ENCODE measurements at regions not wholly inside any gene's neighbourhood (a gene's known extent, or its start where the extent isn't known, plus 50 kb on each side); places are given as distances from the start of the nearest gene placed in this dataset.

- no peak overlapping the region for H3K4me3 ChIP-seq (ENCODE audit: insufficient read length, low read depth)
- H3K36me3 ChIP-seq (ENCODE audit: insufficient read depth, insufficient read length, low read length) = no peaks in the 10 kb centered on the region
- TF ChIP-seq YY1 (IDR thresholded peaks at IDR 0.05; ENCODE audit: insufficient read depth, insufficient read length) = no peak
- TF ChIP-seq SUZ12 (IDR thresholded peaks at IDR 0.05; ENCODE audit: extremely low read depth, insufficient read depth, insufficient read length) = no peak
- no peak for TF ChIP-seq ZNF274 (IDR thresholded peaks at IDR 0.05; ENCODE audit: low read depth, low read length)
- no peak overlapping the region for H3K9ac ChIP-seq (ENCODE audit: insufficient read length, low read depth)
- no peaks in the 10 kb centered on the region for H3K27me3 ChIP-seq (ENCODE audit: insufficient read depth, insufficient read length)
- DNase-seq (ENCODE audit: low read depth, low spot score) = no peak
- H3K4me1 ChIP-seq (ENCODE audit: insufficient read depth, insufficient read length) = peaks cover 2% of the 10 kb centered on the region
- no peaks in the 10 kb centered on the region for H3K9me3 ChIP-seq (ENCODE audit: insufficient read depth, low read length)
These were observed 120.9 kb upstream of the PFN2 start for GRCh38 chr3:150091626-150092025.

GRCh38 chr3:150090877-150091276 lies 120.2 kb upstream of the PFN2 start:
- no peak for DNase-seq (ENCODE audit: low read depth, low spot score)

GRCh38 chr3:150090006-150090405 lies 119.3 kb upstream of the PFN2 start:
- Histone ChIP-seq H3K36me3 (ENCODE audit: insufficient read depth, insufficient read length, low read length) (no peaks in the 10 kb centered on the region), H3K4me1 (ENCODE audit: insufficient read depth, insufficient read length) (no peaks in the 10 kb centered on the region), H3K9ac (ENCODE audit: insufficient read length, low read depth) (no peak overlapping the region), H3K27me3 (ENCODE audit: insufficient read depth, insufficient read length) (no peaks in the 10 kb centered on the region), H3K4me3 (ENCODE audit: insufficient read length, low read depth) (no peak overlapping the region), H3K9me3 (ENCODE audit: insufficient read depth, low read length) (no peaks in the 10 kb centered on the region)
- DNase-seq (ENCODE audit: low read depth, low spot score) = no peak
- TF ChIP-seq SUZ12 (IDR thresholded peaks at IDR 0.05; ENCODE audit: extremely low read depth, insufficient read depth, insufficient read length) = no peak
- TF ChIP-seq YY1 (IDR thresholded peaks at IDR 0.05; ENCODE audit: insufficient read depth, insufficient read length) = no peak
- no peak for TF ChIP-seq ZNF274 (IDR thresholded peaks at IDR 0.05; ENCODE audit: low read depth, low read length)

More at GRCh38 chr3:150090877-150091276, 120.2 kb upstream of the PFN2 start:
- Histone ChIP-seq H3K4me1 (ENCODE audit: insufficient read depth, insufficient read length) (no peaks in the 10 kb centered on the region), H3K9me3 (ENCODE audit: insufficient read depth, low read length) (no peaks in the 10 kb centered on the region), H3K9ac (ENCODE audit: insufficient read length, low read depth) (no peak overlapping the region), H3K27me3 (ENCODE audit: insufficient read depth, insufficient read length) (no peaks in the 10 kb centered on the region), H3K36me3 (ENCODE audit: insufficient read depth, insufficient read length, low read length) (no peaks in the 10 kb centered on the region), H3K4me3 (ENCODE audit: insufficient read length, low read depth) (no peak overlapping the region)
- TF ChIP-seq SUZ12 (IDR thresholded peaks at IDR 0.05; ENCODE audit: extremely low read depth, insufficient read depth, insufficient read length) = no peak
- TF ChIP-seq YY1 (IDR thresholded peaks at IDR 0.05; ENCODE audit: insufficient read depth, insufficient read length) = no peak
- no peak for TF ChIP-seq ZNF274 (IDR thresholded peaks at IDR 0.05; ENCODE audit: low read depth, low read length)

- TF ChIP-seq SUZ12 (IDR thresholded peaks at IDR 0.05; ENCODE audit: extremely low read depth, insufficient read depth, insufficient read length) = no peak
- TF ChIP-seq ZNF274 (IDR thresholded peaks at IDR 0.05; ENCODE audit: low read depth, low read length) = no peak
- no peak for TF ChIP-seq YY1 (IDR thresholded peaks at IDR 0.05; ENCODE audit: insufficient read depth, insufficient read length)
- H3K9me3 ChIP-seq (ENCODE audit: insufficient read depth, low read length) = no peaks in the 10 kb centered on the region
- DNase-seq (ENCODE audit: low read depth, low spot score) = no peak
- no peaks in the 10 kb centered on the region for H3K4me1 ChIP-seq (ENCODE audit: insufficient read depth, insufficient read length)
- no peaks in the 10 kb centered on the region for H3K27me3 ChIP-seq (ENCODE audit: insufficient read depth, insufficient read length)
- H3K36me3 ChIP-seq (ENCODE audit: insufficient read depth, insufficient read length, low read length) = no peaks in the 10 kb centered on the region
- no peak overlapping the region for H3K9ac ChIP-seq (ENCODE audit: insufficient read length, low read depth)
- H3K4me3 ChIP-seq (ENCODE audit: insufficient read length, low read depth) = no peak overlapping the region
These were observed 113.4 kb upstream of the PFN2 start for GRCh38 chr3:150084128-150084527.

GRCh38 chr3:150083655-150084042 lies 113.0 kb upstream of the PFN2 start:
- peaks cover 2% of the 10 kb centered on the region for H3K4me1 ChIP-seq (ENCODE audit: insufficient read depth, insufficient read length)
- H3K36me3 ChIP-seq (ENCODE audit: insufficient read depth, insufficient read length, low read length) = no peaks in the 10 kb centered on the region
- no peaks in the 10 kb centered on the region for H3K9me3 ChIP-seq (ENCODE audit: insufficient read depth, low read length)
- no peak for DNase-seq (ENCODE audit: low read depth, low spot score)
- H3K4me3 ChIP-seq (ENCODE audit: insufficient read length, low read depth) = no peak overlapping the region
- no peak overlapping the region for H3K9ac ChIP-seq (ENCODE audit: insufficient read length, low read depth)
- H3K27me3 ChIP-seq (ENCODE audit: insufficient read depth, insufficient read length) = no peaks in the 10 kb centered on the region
- TF ChIP-seq YY1 (IDR thresholded peaks at IDR 0.05; ENCODE audit: insufficient read depth, insufficient read length) (no peak), ZNF274 (IDR thresholded peaks at IDR 0.05; ENCODE audit: low read depth, low read length) (no peak), SUZ12 (IDR thresholded peaks at IDR 0.05; ENCODE audit: extremely low read depth, insufficient read depth, insufficient read length) (no peak)

- H3K4me3 ChIP-seq (ENCODE audit: insufficient read length, low read depth) = no peak overlapping the region
- H3K4me1 ChIP-seq (ENCODE audit: insufficient read depth, insufficient read length) = peaks cover 2% of the 10 kb centered on the region
- DNase-seq (ENCODE audit: low read depth, low spot score) = no peak
- no peak for TF ChIP-seq ZNF274 (IDR thresholded peaks at IDR 0.05; ENCODE audit: low read depth, low read length)
- TF ChIP-seq SUZ12 (IDR thresholded peaks at IDR 0.05; ENCODE audit: extremely low read depth, insufficient read depth, insufficient read length) = no peak
- TF ChIP-seq YY1 (IDR thresholded peaks at IDR 0.05; ENCODE audit: insufficient read depth, insufficient read length) = no peak
- H3K36me3 ChIP-seq (ENCODE audit: insufficient read depth, insufficient read length, low read length) = no peaks in the 10 kb centered on the region
- H3K9ac ChIP-seq (ENCODE audit: insufficient read length, low read depth) = no peak overlapping the region
- H3K27me3 ChIP-seq (ENCODE audit: insufficient read depth, insufficient read length) = no peaks in the 10 kb centered on the region
- no peaks in the 10 kb centered on the region for H3K9me3 ChIP-seq (ENCODE audit: insufficient read depth, low read length)
These were observed 112.4 kb upstream of the PFN2 start for GRCh38 chr3:150082898-150083654.

GRCh38 chr3:150081084-150081483 lies 110.4 kb upstream of the PFN2 start:
- no peak overlapping the region for H3K4me3 ChIP-seq (ENCODE audit: insufficient read length, low read depth)
- peaks cover 2% of the 10 kb centered on the region for H3K4me1 ChIP-seq (ENCODE audit: insufficient read depth, insufficient read length)
- TF ChIP-seq SUZ12 (IDR thresholded peaks at IDR 0.05; ENCODE audit: extremely low read depth, insufficient read depth, insufficient read length) (no peak), YY1 (IDR thresholded peaks at IDR 0.05; ENCODE audit: insufficient read depth, insufficient read length) (no peak), ZNF274 (IDR thresholded peaks at IDR 0.05; ENCODE audit: low read depth, low read length) (no peak)
- no peak for DNase-seq (ENCODE audit: low read depth, low spot score)
- peaks cover 15% of the 10 kb centered on the region for H3K9me3 ChIP-seq (ENCODE audit: insufficient read depth, low read length)
- no peaks in the 10 kb centered on the region for H3K36me3 ChIP-seq (ENCODE audit: insufficient read depth, insufficient read length, low read length)
- H3K27me3 ChIP-seq (ENCODE audit: insufficient read depth, insufficient read length) = no peaks in the 10 kb centered on the region
- no peak overlapping the region for H3K9ac ChIP-seq (ENCODE audit: insufficient read length, low read depth)

Data from NT2/D1 (cell line).